ENCODE measurements at regions not wholly inside any gene's neighbourhood (a gene's known extent, or its start where the extent isn't known, plus 50 kb on each side); places are given as distances from the start of the nearest gene placed in this dataset.

DNA sequence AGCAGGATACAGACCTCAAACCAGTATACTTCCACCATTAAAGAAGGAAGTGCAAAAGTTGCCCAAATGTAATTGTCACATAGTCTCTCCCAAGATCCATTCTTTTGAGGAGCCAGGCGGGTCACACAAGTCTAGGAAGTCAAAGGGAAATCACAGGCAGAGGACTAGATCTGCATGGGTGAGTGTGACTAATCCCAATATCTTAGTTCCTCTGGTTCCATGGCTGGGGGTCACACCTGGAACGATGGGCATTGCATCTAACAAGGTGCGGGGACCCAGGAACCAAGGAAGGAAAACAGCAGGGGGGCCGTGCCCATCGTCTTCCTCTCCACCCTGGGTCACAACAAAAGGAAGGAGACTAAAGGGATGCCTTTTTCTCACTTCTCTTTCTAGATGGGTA, 1138.8 kb downstream of the XPNPEP1 start:
- no peak for FAIRE-seq

More for the DNA sequence above, 1138.8 kb downstream of the XPNPEP1 start:
- Histone ChIP-seq H3K9me3 (ENCODE audit: insufficient read depth in 2 of 2, low read depth in 1 of 2, low read length in 1 of 2) (peaks cover 21 to 24% of the 10 kb centered on the region in 2 experiments), H4K20me1 (replicated peaks in 1 of 2; ENCODE audit: control insufficient read depth in 1 of 2, insufficient read depth in 2 of 2, low read length in 2 of 2) (no peaks in the 10 kb centered on the region), H3K23me2 (ENCODE audit: low read depth, low read length) (no peaks in the 10 kb centered on the region), H3K56ac (replicated peaks; ENCODE audit: insufficient read length, low read depth, low read length) (no peak overlapping the region), H2BK120ac (replicated peaks; ENCODE audit: low read depth, low read length) (no peak overlapping the region), H3K4me2 (ENCODE audit: insufficient read depth in 1 of 2, low read depth in 2 of 2, low read length in 2 of 2) (no peak overlapping the region), H2AK5ac (ENCODE audit: low read depth, low read length) (no peak overlapping the region), H3K4ac (replicated peaks; ENCODE audit: insufficient read length, low read depth, low read length) (no peak overlapping the region), H3K36me3 (ENCODE audit: control insufficient read depth in 2 of 4, insufficient read depth in 4 of 4, low read length in 3 of 4) (no peaks in the 10 kb centered on the region), H3K27me3 (replicated peaks in 1 of 4; ENCODE audit: control insufficient read depth in 3 of 4, extremely low read depth in 1 of 4, insufficient read depth in 3 of 4, low read length in 3 of 4) (peaks cover 0 to 3% (median 0%) of the 10 kb centered on the region in 4 experiments; a peak in 2 of 7 replicates), H3K79me1 (ENCODE audit: low read depth, low read length) (no peaks in the 10 kb centered on the region), H2AFZ (ENCODE audit: low read length) (no peak overlapping the region), H3K27ac (ENCODE audit: low read depth, low read length) (no peak overlapping the region), H3K79me2 (ENCODE audit: control insufficient read depth in 1 of 2, insufficient read depth in 2 of 2, low read length in 2 of 2) (no peaks in the 10 kb centered on the region), H4K91ac (replicated peaks; ENCODE audit: insufficient read length, low read length) (no peak overlapping the region), H2BK5ac (ENCODE audit: low read depth, low read length) (no peak overlapping the region), H3K18ac (ENCODE audit: extremely low read depth, low read length) (no peak overlapping the region), H2BK15ac (ENCODE audit: low read length) (no peak overlapping the region), H4K8ac (ENCODE audit: extremely low read depth, insufficient read depth, low read length) (no peak overlapping the region), H2BK20ac (ENCODE audit: low read length) (no peak overlapping the region), H4K5ac (ENCODE audit: insufficient read length, low read depth, low read length) (no peak overlapping the region), H3K14ac (ENCODE audit: insufficient read length) (no peak overlapping the region), H3K9ac (replicated peaks in 1 of 4; ENCODE audit: extremely low read depth in 1 of 4, low read depth in 3 of 4, low read length in 3 of 4) (no peak overlapping the region), H2BK12ac (ENCODE audit: low read depth, low read length) (no peak overlapping the region), H3K4me1 (replicated peaks in 1 of 4; ENCODE audit: control insufficient read depth in 3 of 4, insufficient read depth in 4 of 4, low read length in 3 of 4) (no peaks in the 10 kb centered on the region), H3K23ac (ENCODE audit: insufficient read length) (no peak overlapping the region), H3K4me3 (ENCODE audit: extremely low read depth in 1 of 4, insufficient read depth in 2 of 4, low read depth in 3 of 4, low read length in 4 of 4) (no peak overlapping the region)
- CTCF ChIA-PET (ENCODE audit: partially characterized antibody): interaction anchor here (0.9 kb wide), 1 partner anchor 1059 kb away, joined by 5 read pairs; no protein-coding TSS in a partner anchor
- 97% methylated on average over 5 of the region's 5 CpGs; no CpG with 5 or more reads in 1 of the 2 experiments for WGBS, 2 experiments (ENCODE audit: extremely low coverage in 1 of 2, insufficient coverage in 1 of 2, insufficient read length in 1 of 2, insufficient replicate concordance in 2 of 2, low coverage in 1 of 2, low lambda C conversion rate in 2 of 2, missing lambda C conversion rate in 1 of 2)
- TF ChIP-seq HDAC2 (IDR thresholded peaks at IDR 0.05; ENCODE audit: borderline replicate concordance in 1 of 2, low read depth in 2 of 2, low read length in 2 of 2): no peak
- TF ChIP-seq JUND (IDR thresholded peaks at IDR 0.05; ENCODE audit: low read length): no peak
- no peak for TF ChIP-seq CTBP2 (IDR thresholded peaks at IDR 0.05; ENCODE audit: borderline replicate concordance, insufficient read depth, insufficient read length, low read length)
- no peak for TF ChIP-seq EP300 (IDR thresholded peaks at IDR 0.05; ENCODE audit: borderline replicate concordance in 1 of 2, low read depth in 2 of 2, low read length in 2 of 2)
- TF ChIP-seq PHF8 (conservative IDR thresholded peaks at IDR 0.05; ENCODE audit: low read depth, low read length): no peak
- TF ChIP-seq CHD2 (IDR thresholded peaks at IDR 0.05; ENCODE audit: low read length): no peak
- TF ChIP-seq, protein P1, sequence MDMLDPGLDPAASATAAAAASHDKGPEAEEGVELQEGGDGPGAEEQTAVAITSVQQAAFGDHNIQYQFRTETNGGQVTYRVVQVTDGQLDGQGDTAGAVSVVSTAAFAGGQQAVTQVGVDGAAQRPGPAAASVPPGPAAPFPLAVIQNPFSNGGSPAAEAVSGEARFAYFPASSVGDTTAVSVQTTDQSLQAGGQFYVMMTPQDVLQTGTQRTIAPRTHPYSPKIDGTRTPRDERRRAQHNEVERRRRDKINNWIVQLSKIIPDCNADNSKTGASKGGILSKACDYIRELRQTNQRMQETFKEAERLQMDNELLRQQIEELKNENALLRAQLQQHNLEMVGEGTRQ (IDR thresholded peaks at IDR 0.05; ENCODE audit: low read length): no peak
- POLR2A ChIA-PET (ENCODE audit: partially characterized antibody): no interaction called here
- DNase-seq (ENCODE audit: low read depth in 1 of 2, low spot score in 2 of 2): no peak
